SK-N-SH (cell line): ENCODE measurements at regions not wholly inside any gene's neighbourhood (a gene's known extent, or its start where the extent isn't known, plus 50 kb on each side); places are given as distances from the start of the nearest gene placed in this dataset.

ENCODE experiments used
- EZH2phosphoT487 ChIP-seq: fragments of 200-600 bp; sonication (generic); IDR thresholded peaks from 2 replicates; pipeline ENCODE4 v1.6.1; 2017; ENCODE audit warnings: low read depth, mixed run types, mild to moderate bottlenecking, antibody characterized with exemption, moderate library complexity, borderline replicate concordance
- FOXJ3 ChIP-seq: sonication (generic); formaldehyde crosslinking; IDR thresholded peaks from 2 replicates; pipeline ENCODE4 v1.5.1; 2020; ENCODE audit warnings: mild to moderate bottlenecking, missing genetic modification reagents
- TF ChIP-seq, protein P1 (sequence below): fragments of 200-600 bp; sonication (generic); IDR thresholded peaks from 2 replicates; pipeline ENCODE4 v1.6.1; 2017; ENCODE audit warnings: antibody characterized with exemption, mild to moderate bottlenecking, moderate library complexity

DNA sequence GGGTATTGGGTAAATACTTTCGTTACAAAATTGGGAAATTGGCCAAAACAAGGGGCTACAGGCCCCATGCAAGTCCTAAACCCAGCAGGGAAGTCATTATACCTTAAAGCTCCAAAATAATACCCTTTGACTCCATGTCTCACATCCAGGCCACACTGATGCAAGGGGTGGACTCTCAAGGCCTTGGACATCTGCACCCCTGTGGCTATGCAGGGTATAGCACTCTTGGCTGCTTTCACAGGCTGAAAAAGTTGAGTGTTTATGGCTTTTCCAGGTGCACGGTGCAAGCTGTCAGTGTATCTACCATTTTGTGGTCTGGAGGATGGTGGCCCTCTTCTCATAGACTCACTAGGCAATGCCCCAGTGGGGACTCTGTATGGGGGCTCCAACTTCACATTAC lies 326.5 kb downstream of the TEX13C start:
- TF ChIP-seq EZH2phosphoT487, result no peak
- TF ChIP-seq, protein P1, sequence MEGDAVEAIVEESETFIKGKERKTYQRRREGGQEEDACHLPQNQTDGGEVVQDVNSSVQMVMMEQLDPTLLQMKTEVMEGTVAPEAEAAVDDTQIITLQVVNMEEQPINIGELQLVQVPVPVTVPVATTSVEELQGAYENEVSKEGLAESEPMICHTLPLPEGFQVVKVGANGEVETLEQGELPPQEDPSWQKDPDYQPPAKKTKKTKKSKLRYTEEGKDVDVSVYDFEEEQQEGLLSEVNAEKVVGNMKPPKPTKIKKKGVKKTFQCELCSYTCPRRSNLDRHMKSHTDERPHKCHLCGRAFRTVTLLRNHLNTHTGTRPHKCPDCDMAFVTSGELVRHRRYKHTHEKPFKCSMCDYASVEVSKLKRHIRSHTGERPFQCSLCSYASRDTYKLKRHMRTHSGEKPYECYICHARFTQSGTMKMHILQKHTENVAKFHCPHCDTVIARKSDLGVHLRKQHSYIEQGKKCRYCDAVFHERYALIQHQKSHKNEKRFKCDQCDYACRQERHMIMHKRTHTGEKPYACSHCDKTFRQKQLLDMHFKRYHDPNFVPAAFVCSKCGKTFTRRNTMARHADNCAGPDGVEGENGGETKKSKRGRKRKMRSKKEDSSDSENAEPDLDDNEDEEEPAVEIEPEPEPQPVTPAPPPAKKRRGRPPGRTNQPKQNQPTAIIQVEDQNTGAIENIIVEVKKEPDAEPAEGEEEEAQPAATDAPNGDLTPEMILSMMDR, result peak; percentile 45
- TF ChIP-seq FOXJ3 (CRISPR knock-in tag), result no peak
